OCI-LY7 (cell line): ENCODE measurements at regions not wholly inside any gene's neighbourhood (a gene's known extent, or its start where the extent isn't known, plus 50 kb on each side); places are given as distances from the start of the nearest gene placed in this dataset.
"Not testable (repeated sequence)": the region's sequence is repeated elsewhere in the genome, so short reads cannot be mapped to it uniquely, and the experiment has no call there.

Experiments used
- BruUV-seq: library from RNA; stranded (reverse); fragments of 400-500 nt; replicated peaks from 2 replicates; lab custom pipeline; 2021; lab: Mats Ljungman, UMichigan
- CTCF ChIA-PET: fragments of 300-600 bp; sonication (Branson Sonifier 250); formaldehyde crosslinking; loops from one replicate; lab custom pipeline; 2022; ENCODE audit warnings: antibody characterized with exemption; ENCODE audit not compliant: unreplicated experiment; lab: Charles Lee
- POLR2A ChIA-PET: fragments of 300-600 bp; sonication (Branson Sonifier 250); formaldehyde crosslinking; loops from one replicate; lab custom pipeline; 2022; ENCODE audit warnings: antibody characterized with exemption; lab: Charles Lee
- DNase-seq: peaks from one replicate; pipeline ENCODE4 v3.0.0-alpha.2; 2015; ENCODE audit warnings: low spot score
- H2AFZ ChIP-seq: fragments of 200-600 bp; sonication (generic), shearing (Covaris generic); 2 replicates; pipeline ENCODE4 v1.6.1; 2014; ENCODE audit warnings: mild to moderate bottlenecking, antibody characterized with exemption, low read length, moderate library complexity
- H3K27ac ChIP-seq: fragments of 200-600 bp; sonication (generic); 2 replicates; pipeline ENCODE4 v1.5.1; 2014; ENCODE audit warnings: mixed run types, low read depth, mild to moderate bottlenecking, moderate library complexity, low read length, inconsistent platforms; ENCODE audit not compliant: poor library complexity, severe bottlenecking
- H3K36me3 ChIP-seq: fragments of 200-600 bp; sonication (generic); 2 replicates; pipeline ENCODE4 v1.6.1; 2014; ENCODE audit warnings: mild to moderate bottlenecking, antibody characterized with exemption, low read length, moderate library complexity, mixed read lengths; ENCODE audit not compliant: insufficient read depth
- H3K4me1 ChIP-seq: fragments of 200-600 bp; sonication (generic); 2 replicates; pipeline ENCODE4 v1.5.1; 2014; ENCODE audit warnings: mild to moderate bottlenecking, low read length; ENCODE audit not compliant: insufficient read depth, poor library complexity, severe bottlenecking
- H3K4me2 ChIP-seq: fragments of 200-600 bp; sonication (generic); 2 replicates; pipeline ENCODE4 v1.6.1; 2014; ENCODE audit warnings: mild to moderate bottlenecking, low read length
- H3K4me3 ChIP-seq: fragments of 200-600 bp; sonication (generic); 2 replicates; pipeline ENCODE4 v1.5.1; 2014; ENCODE audit warnings: mild to moderate bottlenecking, low read depth, low read length; ENCODE audit not compliant: poor library complexity, severe bottlenecking
- H3K79me2 ChIP-seq: fragments of 200-600 bp; sonication (generic); 2 replicates; pipeline ENCODE4 v1.6.1; 2016; ENCODE audit warnings: low read depth, mild to moderate bottlenecking, low read length, moderate library complexity, mixed read lengths; ENCODE audit not compliant: insufficient read depth
- H3K9me2 ChIP-seq: fragments of 200-600 bp; sonication (generic); 2 replicates; pipeline ENCODE4 v1.6.1; 2016; ENCODE audit warnings: mild to moderate bottlenecking, low read length, mixed read lengths; ENCODE audit not compliant: insufficient read depth
- H3K9me3 ChIP-seq: fragments of 200-600 bp; sonication (generic); 2 replicates; pipeline ENCODE4 v1.6.1; 2014; ENCODE audit warnings: mild to moderate bottlenecking, mixed run types, low read length, mixed read lengths
- H4K20me1 ChIP-seq: fragments of 200-600 bp; sonication (generic); 2 replicates; pipeline ENCODE4 v1.6.1; 2014; ENCODE audit warnings: mild to moderate bottlenecking, antibody characterized with exemption, low read length, moderate library complexity, mixed read lengths; ENCODE audit not compliant: insufficient read depth
- EZH2phosphoT487 ChIP-seq: fragments of 200-600 bp; sonication (generic); IDR thresholded peaks from 2 replicates; pipeline ENCODE4 v1.6.1; 2018; ENCODE audit warnings: low read depth, borderline replicate concordance, mild to moderate bottlenecking, mixed run types, antibody characterized with exemption, low read length, moderate library complexity, mixed read lengths
- intact Hi-C: fragments of 100-400 bp; cut with micrococcal nuclease; formaldehyde crosslinking; loops from one replicate; pipeline ENCODE4 v1.10.0; 2022; ENCODE audit not compliant: unreplicated experiment
- TF ChIP-seq, protein P1 (sequence below): fragments of 200-600 bp; sonication (generic); conservative IDR thresholded peaks from 2 replicates; pipeline ENCODE4 v1.5.1; 2014; ENCODE audit warnings: mild to moderate bottlenecking, antibody characterized with exemption, low read length, moderate library complexity, mixed read lengths

DNA sequence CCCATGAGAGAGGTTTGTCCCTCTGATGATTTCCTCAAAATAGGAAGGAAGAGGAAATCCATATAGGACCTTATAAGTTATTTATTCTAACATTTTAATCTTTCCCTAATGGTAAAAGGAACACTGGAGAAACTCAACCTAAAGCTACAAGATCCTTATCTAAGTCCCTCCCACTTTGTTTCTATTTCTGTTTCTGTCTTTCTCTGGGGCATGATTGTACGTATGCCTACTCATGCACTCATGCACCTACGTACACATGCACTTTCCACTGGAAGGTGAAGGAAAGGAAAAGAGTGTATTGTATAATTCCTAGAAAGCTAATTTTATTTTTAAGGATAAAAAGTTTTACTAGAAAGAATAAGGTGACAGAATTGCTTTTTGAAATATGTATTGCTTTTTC lies 125.0 kb downstream of the RAB38 start:
- no peak for TF ChIP-seq EZH2phosphoT487
- TF ChIP-seq, protein P1, sequence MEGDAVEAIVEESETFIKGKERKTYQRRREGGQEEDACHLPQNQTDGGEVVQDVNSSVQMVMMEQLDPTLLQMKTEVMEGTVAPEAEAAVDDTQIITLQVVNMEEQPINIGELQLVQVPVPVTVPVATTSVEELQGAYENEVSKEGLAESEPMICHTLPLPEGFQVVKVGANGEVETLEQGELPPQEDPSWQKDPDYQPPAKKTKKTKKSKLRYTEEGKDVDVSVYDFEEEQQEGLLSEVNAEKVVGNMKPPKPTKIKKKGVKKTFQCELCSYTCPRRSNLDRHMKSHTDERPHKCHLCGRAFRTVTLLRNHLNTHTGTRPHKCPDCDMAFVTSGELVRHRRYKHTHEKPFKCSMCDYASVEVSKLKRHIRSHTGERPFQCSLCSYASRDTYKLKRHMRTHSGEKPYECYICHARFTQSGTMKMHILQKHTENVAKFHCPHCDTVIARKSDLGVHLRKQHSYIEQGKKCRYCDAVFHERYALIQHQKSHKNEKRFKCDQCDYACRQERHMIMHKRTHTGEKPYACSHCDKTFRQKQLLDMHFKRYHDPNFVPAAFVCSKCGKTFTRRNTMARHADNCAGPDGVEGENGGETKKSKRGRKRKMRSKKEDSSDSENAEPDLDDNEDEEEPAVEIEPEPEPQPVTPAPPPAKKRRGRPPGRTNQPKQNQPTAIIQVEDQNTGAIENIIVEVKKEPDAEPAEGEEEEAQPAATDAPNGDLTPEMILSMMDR: no peak
- Histone ChIP-seq H3K4me1 (no peaks in the 10 kb centered on the region), H2AFZ (no peak overlapping the region), H3K9me3 (no peaks in the 10 kb centered on the region), H3K4me3 (no peak overlapping the region), H3K9me2 (no peaks in the 10 kb centered on the region), H3K4me2 (no peak overlapping the region), H3K36me3 (no peaks in the 10 kb centered on the region), H3K79me2 (no peaks in the 10 kb centered on the region), H3K27ac (no peak overlapping the region), H4K20me1 (no peaks in the 10 kb centered on the region)
- POLR2A ChIA-PET: interaction anchor here (0.9 kb wide), 1 partner anchor 10 kb away, joined by 3 read pairs; no protein-coding TSS in a partner anchor
- CTCF ChIA-PET: no interaction called here
- DNase-seq: no peak
- intact Hi-C loops: no loop called here
- BruUV-seq: no TSS peak

DNA sequence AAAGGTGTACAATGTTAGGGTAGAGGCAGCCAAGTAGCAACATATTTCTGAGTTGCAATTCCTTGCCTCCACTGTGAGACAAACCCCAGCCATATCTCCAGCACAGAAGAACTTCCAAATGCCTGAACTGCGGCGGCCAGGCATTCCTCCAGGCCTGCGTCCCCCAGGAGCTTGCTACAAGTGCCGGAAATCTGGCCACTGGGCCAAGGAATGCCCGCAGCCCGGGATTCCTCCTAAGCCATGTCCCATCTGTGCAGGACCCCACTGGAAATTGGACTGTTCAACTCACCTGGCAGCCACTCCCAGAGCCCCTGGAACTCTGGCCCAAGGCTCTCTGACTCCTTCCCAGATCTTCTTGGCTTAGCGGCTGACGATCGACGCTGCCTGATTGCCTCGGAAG lies 130.0 kb downstream of the RAB38 start:
- BruUV-seq: not testable (repeated sequence)

DNA sequence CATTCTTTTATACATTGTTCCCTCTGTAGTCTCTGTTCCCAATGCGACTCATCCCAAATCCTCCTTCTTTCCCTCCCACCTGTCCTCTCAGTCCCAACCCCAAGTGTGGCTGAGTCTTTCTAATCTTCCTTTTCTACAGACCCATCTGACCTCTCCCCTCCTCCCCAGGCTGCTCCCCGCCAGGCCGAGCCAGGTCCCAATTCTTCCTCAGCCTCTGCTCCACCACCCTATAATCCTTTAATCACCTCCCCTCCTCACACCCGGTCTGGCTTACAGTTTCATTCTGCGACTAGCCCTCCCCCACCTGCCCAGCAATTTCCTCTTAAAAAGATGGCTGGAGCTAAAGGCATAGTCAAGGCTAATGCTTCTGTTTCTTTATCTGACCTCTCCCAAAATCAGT lies 130.6 kb downstream of the RAB38 start:
- H4K20me1 ChIP-seq, BruUV-seq, H3K4me1 ChIP-seq, intact Hi-C loops, H3K9me2 ChIP-seq, H3K4me2 ChIP-seq, H2AFZ ChIP-seq, POLR2A ChIA-PET, CTCF ChIA-PET, DNase-seq, H3K36me3 ChIP-seq, H3K27ac ChIP-seq, H3K79me2 ChIP-seq, H3K4me3 ChIP-seq, H3K9me3 ChIP-seq: not testable (repeated sequence)

More for the DNA sequence above, 130.0 kb downstream of the RAB38 start:
- H3K9me3 ChIP-seq, H3K79me2 ChIP-seq, intact Hi-C loops, H4K20me1 ChIP-seq, H3K36me3 ChIP-seq, CTCF ChIA-PET, DNase-seq, H3K9me2 ChIP-seq, H3K4me3 ChIP-seq, H3K27ac ChIP-seq, POLR2A ChIA-PET, H3K4me2 ChIP-seq, H3K4me1 ChIP-seq, H2AFZ ChIP-seq: not testable (repeated sequence)

DNA sequence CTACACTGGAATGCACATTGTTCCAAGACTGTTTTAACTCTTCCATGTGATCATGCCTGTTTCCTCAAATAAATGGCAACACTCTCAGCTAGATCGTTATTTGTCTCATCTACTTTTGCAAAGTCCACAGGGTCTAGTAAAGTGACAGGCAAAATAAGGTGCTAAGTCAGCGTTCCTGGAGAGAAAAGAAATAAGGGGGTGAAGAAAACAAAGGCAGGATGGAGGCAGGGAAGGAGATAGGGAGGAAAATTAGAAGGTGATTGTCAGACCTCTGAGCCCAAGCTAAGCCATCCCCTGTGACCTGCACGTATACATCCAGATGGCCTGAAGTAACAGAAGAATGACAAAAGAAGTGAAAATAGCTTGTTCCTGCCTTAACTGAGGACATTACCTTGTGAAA lies 132.1 kb downstream of the RAB38 start:
- Histone ChIP-seq H3K27ac (no peak overlapping the region), H4K20me1 (no peaks in the 10 kb centered on the region), H2AFZ (no peak overlapping the region), H3K36me3 (no peaks in the 10 kb centered on the region), H3K9me2 (no peaks in the 10 kb centered on the region), H3K4me3 (no peak overlapping the region), H3K79me2 (no peaks in the 10 kb centered on the region), H3K4me1 (no peaks in the 10 kb centered on the region), H3K9me3 (no peaks in the 10 kb centered on the region), H3K4me2 (no peak overlapping the region)
- POLR2A ChIA-PET: no interaction called here
- CTCF ChIA-PET: no interaction called here
- BruUV-seq: no TSS peak
- no peak for DNase-seq
- intact Hi-C loops: no loop called here
- TF ChIP-seq EZH2phosphoT487: no peak
- TF ChIP-seq, protein P1: no peak
